Subcutaneous abdominal adipose tissue (tissue), 5 donors: ENCODE measurements at regions not wholly inside any gene's neighbourhood (a gene's known extent, or its start where the extent isn't known, plus 50 kb on each side); places are given as distances from the start of the nearest gene placed in this dataset.
"Not testable (repeated sequence)": the region's sequence is repeated elsewhere in the genome, so short reads cannot be mapped to it uniquely, and the experiment has no call there.

Source experiments
- H3K27ac ChIP-seq: one replicate; pipeline ENCODE4 v1.7.0; 2013; ENCODE audit warnings: low read depth, mild to moderate bottlenecking, inconsistent platforms, low read length, moderate library complexity
- H3K27me3 ChIP-seq, 5 donors: one replicate each; pipeline ENCODE4 v1.7.0; 2013; ENCODE audit warnings: low read length in 5 of 5, inconsistent platforms in 1 of 5; ENCODE audit not compliant: control insufficient read depth in 5 of 5, insufficient read depth in 4 of 5
- H3K36me3 ChIP-seq, 5 donors: one replicate each; pipeline ENCODE4 v1.7.0; 2013; ENCODE audit warnings: low read length in 5 of 5; ENCODE audit not compliant: control insufficient read depth in 5 of 5, insufficient read depth in 5 of 5
- H3K4me1 ChIP-seq, 5 donors: one replicate each; pipeline ENCODE4 v1.7.0; 2013; ENCODE audit warnings: low read length in 5 of 5, mild to moderate bottlenecking in 3 of 5, moderate library complexity in 1 of 5; ENCODE audit not compliant: control insufficient read depth in 5 of 5, insufficient read depth in 5 of 5
- H3K4me3 ChIP-seq, 5 donors: one replicate each; pipeline ENCODE4 v1.7.0; 2013; ENCODE audit warnings: low read length in 5 of 5, low read depth in 1 of 5
- H3K9ac ChIP-seq, 5 donors: one replicate each; pipeline ENCODE4 v1.7.0; 2013; ENCODE audit warnings: low read length in 5 of 5, mild to moderate bottlenecking in 4 of 5, moderate library complexity in 3 of 5
- H3K9me3 ChIP-seq, 5 donors: one replicate each; pipeline ENCODE4 v1.7.0; 2013; ENCODE audit warnings: low read length in 5 of 5; ENCODE audit not compliant: control insufficient read depth in 5 of 5
- donor health status: healthy.
- donor health status: healthy.
- donor health status: healthy.
- donor health status: healthy.
- donor health status: healthy.

- not testable (repeated sequence) for H3K9ac ChIP-seq, H3K4me3 ChIP-seq, H3K4me1 ChIP-seq, H3K9me3 ChIP-seq, H3K27me3 ChIP-seq, H3K36me3 ChIP-seq, H3K27ac ChIP-seq
Measured at GRCh38 chr1:148344651-148345050, 138.5 kb downstream of the PPIAL4G start.

GRCh38 chr1:148341729-148342128, 141.4 kb downstream of the PPIAL4G start:
- H3K9ac ChIP-seq, H3K4me3 ChIP-seq, H3K27me3 ChIP-seq, H3K4me1 ChIP-seq, H3K27ac ChIP-seq, H3K36me3 ChIP-seq, H3K9me3 ChIP-seq: not testable (repeated sequence)

GRCh38 chr1:148336121-148336918, 146.8 kb downstream of the PPIAL4G start:
- peaks cover 3 to 13% (median 12%) of the 10 kb centered on the region in 5 donors for H3K4me1 ChIP-seq
- not testable (repeated sequence) for H3K9ac ChIP-seq, H3K36me3 ChIP-seq, H3K9me3 ChIP-seq, H3K27me3 ChIP-seq, H3K27ac ChIP-seq, H3K4me3 ChIP-seq

- H3K4me3 ChIP-seq = peak overlapping the region; percentile 77 to 91 (median 83)
- H3K27me3 ChIP-seq = peaks cover 0 to 6% (median 4%) of the 10 kb centered on the region in 5 donors
- peak overlapping the region; percentile 84 for H3K27ac ChIP-seq
- no peaks in the 10 kb centered on the region for H3K36me3 ChIP-seq
- H3K9me3 ChIP-seq = no peaks in the 10 kb centered on the region
- H3K9ac ChIP-seq = peak overlapping the region; percentile 51 to 88 (median 82)
- H3K4me1 ChIP-seq = peaks cover 3 to 13% (median 12%) of the 10 kb centered on the region in 5 donors
Measured at GRCh38 chr1:148334339-148335130, 148.6 kb downstream of the PPIAL4G start.

- Histone ChIP-seq H3K27ac (peak overlapping the region; percentile 84), H3K4me3 (peak overlapping the region; percentile 77 to 91 (median 83)), H3K36me3 (no peaks in the 10 kb centered on the region), H3K27me3 (peaks cover 5 to 12% (median 8%) of the 10 kb centered on the region in 5 donors), H3K4me1 (peaks cover 3 to 13% (median 12%) of the 10 kb centered on the region in 5 donors), H3K9ac (peak overlapping the region in 4 of 5 donors; percentile 21 to 86 (median 82)), H3K9me3 (no peaks in the 10 kb centered on the region)
Measured at GRCh38 chr1:148333875-148334338, 149.2 kb downstream of the PPIAL4G start.

GRCh38 chr1:148328884-148329283, 154.2 kb downstream of the PPIAL4G start:
- Histone ChIP-seq H3K27ac (no peak overlapping the region), H3K9ac (no peak overlapping the region), H3K27me3 (peaks cover 6 to 18% (median 13%) of the 10 kb centered on the region in 5 donors), H3K36me3 (no peaks in the 10 kb centered on the region), H3K9me3 (no peaks in the 10 kb centered on the region), H3K4me1 (peaks cover 0 to 3% (median 2%) of the 10 kb centered on the region in 5 donors), H3K4me3 (peak overlapping the region in 1 of 5 donors; percentile 22)

- H3K4me1 ChIP-seq, H3K9me3 ChIP-seq, H3K27ac ChIP-seq, H3K36me3 ChIP-seq, H3K9ac ChIP-seq, H3K4me3 ChIP-seq: not testable (repeated sequence)
- H3K27me3 ChIP-seq = peaks cover 6 to 17% (median 12%) of the 10 kb centered on the region in 5 donors
Measured at GRCh38 chr1:148325031-148325430, 158.1 kb downstream of the PPIAL4G start.

- H3K9ac ChIP-seq, H3K36me3 ChIP-seq, H3K9me3 ChIP-seq, H3K27ac ChIP-seq, H3K4me1 ChIP-seq, H3K4me3 ChIP-seq: not testable (repeated sequence)
- peaks cover 5 to 11% (median 7%) of the 10 kb centered on the region in 5 donors for H3K27me3 ChIP-seq
Measured at GRCh38 chr1:148324465-148324864, 158.6 kb downstream of the PPIAL4G start.

- H3K9ac ChIP-seq, H3K27ac ChIP-seq, H3K9me3 ChIP-seq, H3K4me3 ChIP-seq, H3K36me3 ChIP-seq: not testable (repeated sequence)
- H3K4me1 ChIP-seq = peaks cover 0 to 12% (median 8%) of the 10 kb centered on the region in 5 donors
- H3K27me3 ChIP-seq = peaks cover 7 to 30% (median 15%) of the 10 kb centered on the region in 5 donors
Measured at GRCh38 chr1:148320079-148320478, 163.0 kb downstream of the PPIAL4G start.

GRCh38 chr1:148318904-148319242, 164.2 kb downstream of the PPIAL4G start:
- H3K4me1 ChIP-seq = peaks cover 0 to 12% (median 8%) of the 10 kb centered on the region in 5 donors
- H3K9me3 ChIP-seq = peaks cover 0 to 2% (median 0%) of the 10 kb centered on the region in 5 donors
- H3K27me3 ChIP-seq = peaks cover 7 to 35% (median 15%) of the 10 kb centered on the region in 5 donors
- H3K4me3 ChIP-seq = peak overlapping the region; percentile 52 to 68 (median 60)
- H3K36me3 ChIP-seq = no peaks in the 10 kb centered on the region
- H3K27ac ChIP-seq = no peak overlapping the region
- no peak overlapping the region for H3K9ac ChIP-seq
